HCT116 (cell line): ENCODE measurements at regions not wholly inside any gene's neighbourhood (a gene's known extent, or its start where the extent isn't known, plus 50 kb on each side); places are given as distances from the start of the nearest gene placed in this dataset.

Source experiments
- EZH2 ChIP-seq: fragments of 200-600 bp; sonication (generic); IDR thresholded peaks from 2 replicates; pipeline ENCODE4 v1.6.1; 2017; ENCODE audit warnings: antibody characterized with exemption, mixed run types
- FOSL1 ChIP-seq: IDR thresholded peaks from 2 replicates; pipeline ENCODE4 v1.6.1; 2012; ENCODE audit warnings: low read depth
- POLR2A ChIP-seq: IDR thresholded peaks from 2 replicates; pipeline ENCODE4 v1.7.0; 2011; ENCODE audit warnings: borderline replicate concordance; ENCODE audit not compliant: insufficient read depth, insufficient read length; ENCODE audit errors: extremely low read depth
- POLR2AphosphoS5 ChIP-seq: IDR thresholded peaks from 2 replicates; pipeline ENCODE4 v1.6.1; 2011; ENCODE audit warnings: mild to moderate bottlenecking, low read depth, low read length, moderate library complexity
- SIN3A ChIP-seq: IDR thresholded peaks from 2 replicates; pipeline ENCODE4 v1.6.1; 2012; ENCODE audit warnings: low read depth
- SP1 ChIP-seq: IDR thresholded peaks from 2 replicates; pipeline ENCODE4 v1.6.1; 2012; ENCODE audit warnings: low read depth
- SRF ChIP-seq: IDR thresholded peaks from 2 replicates; pipeline ENCODE4 v1.6.1; 2012; ENCODE audit warnings: low read depth
- TCF7L2 ChIP-seq: IDR thresholded peaks from 2 replicates; pipeline ENCODE4 v1.7.0; 2011; ENCODE audit warnings: borderline replicate concordance, inconsistent platforms; ENCODE audit not compliant: insufficient read depth, insufficient read length; ENCODE audit errors: extremely low read depth
- YY1 ChIP-seq: IDR thresholded peaks from 2 replicates; pipeline ENCODE4 v1.6.1; 2011; ENCODE audit warnings: low read length, low read depth, moderate library complexity, mild to moderate bottlenecking; ENCODE audit not compliant: insufficient replicate concordance; ENCODE audit errors: extremely low read depth
- ZNF274 ChIP-seq: fragments of 200-500 bp; sonication (Bioruptor generic); IDR thresholded peaks from 2 replicates; pipeline ENCODE4 v1.6.1; 2014; ENCODE audit warnings: mild to moderate bottlenecking, low read depth, low read length, inconsistent platforms
- TF ChIP-seq, protein P1 (sequence below), 3 experiments: fragments of 200-600 bp in 1 of 3; sonication (generic) in 1 of 3; IDR thresholded peaks in 2 of 3; conservative IDR thresholded peaks in 1 of 3; 2 replicates each; pipeline ENCODE4 v1.5.1; 2012 to 2017; ENCODE audit warnings: low read depth in 2 of 3, low read length in 2 of 3, antibody characterized with exemption in 1 of 3, borderline replicate concordance in 1 of 3, control low read depth in 1 of 3, mild to moderate bottlenecking in 1 of 3, mixed read lengths in 1 of 3, mixed run types in 1 of 3, moderate library complexity in 1 of 3; ENCODE audit not compliant: insufficient read depth in 1 of 3
- TF ChIP-seq, protein P2 (sequence below): IDR thresholded peaks from 2 replicates; pipeline ENCODE4 v1.6.1; 2011; ENCODE audit warnings: mild to moderate bottlenecking, low read length, moderate library complexity; ENCODE audit not compliant: insufficient replicate concordance; ENCODE audit errors: extremely low read depth

DNA sequence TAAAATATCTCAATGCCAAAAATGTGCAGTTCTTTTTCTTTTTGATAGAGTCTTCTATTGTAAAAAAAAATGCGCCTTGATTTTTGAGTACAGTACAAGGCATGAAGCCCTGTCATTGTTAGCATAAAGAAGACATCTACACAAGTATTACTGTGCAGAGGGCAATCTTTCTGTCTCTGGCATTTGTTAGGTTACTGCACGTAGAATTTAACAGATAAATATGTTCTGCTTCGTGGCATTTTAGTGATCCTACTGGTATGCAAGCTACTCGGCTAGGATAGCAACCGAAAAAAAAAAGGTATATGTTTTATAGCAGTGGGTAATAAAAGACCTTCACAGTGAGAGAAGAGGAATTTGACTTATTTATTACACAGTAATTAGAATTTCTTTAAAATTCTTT lies 492.9 kb upstream of the ADGRL2 start:
- TF ChIP-seq POLR2A (no peak), SIN3A (no peak), YY1 (no peak), ZNF274 (no peak), EZH2 (no peak), POLR2AphosphoS5 (no peak), SRF (no peak), SP1 (no peak), FOSL1 (no peak), TCF7L2 (no peak)
- TF ChIP-seq, protein P1, sequence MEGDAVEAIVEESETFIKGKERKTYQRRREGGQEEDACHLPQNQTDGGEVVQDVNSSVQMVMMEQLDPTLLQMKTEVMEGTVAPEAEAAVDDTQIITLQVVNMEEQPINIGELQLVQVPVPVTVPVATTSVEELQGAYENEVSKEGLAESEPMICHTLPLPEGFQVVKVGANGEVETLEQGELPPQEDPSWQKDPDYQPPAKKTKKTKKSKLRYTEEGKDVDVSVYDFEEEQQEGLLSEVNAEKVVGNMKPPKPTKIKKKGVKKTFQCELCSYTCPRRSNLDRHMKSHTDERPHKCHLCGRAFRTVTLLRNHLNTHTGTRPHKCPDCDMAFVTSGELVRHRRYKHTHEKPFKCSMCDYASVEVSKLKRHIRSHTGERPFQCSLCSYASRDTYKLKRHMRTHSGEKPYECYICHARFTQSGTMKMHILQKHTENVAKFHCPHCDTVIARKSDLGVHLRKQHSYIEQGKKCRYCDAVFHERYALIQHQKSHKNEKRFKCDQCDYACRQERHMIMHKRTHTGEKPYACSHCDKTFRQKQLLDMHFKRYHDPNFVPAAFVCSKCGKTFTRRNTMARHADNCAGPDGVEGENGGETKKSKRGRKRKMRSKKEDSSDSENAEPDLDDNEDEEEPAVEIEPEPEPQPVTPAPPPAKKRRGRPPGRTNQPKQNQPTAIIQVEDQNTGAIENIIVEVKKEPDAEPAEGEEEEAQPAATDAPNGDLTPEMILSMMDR (IDR thresholded peaks at IDR 0.05 in 2 of 3, conservative IDR thresholded peaks at IDR 0.05 in 1 of 3; ENCODE audit: borderline replicate concordance in 1 of 3, insufficient read depth in 1 of 3, low read depth in 2 of 3, low read length in 2 of 3): no peak
- TF ChIP-seq, protein P2, sequence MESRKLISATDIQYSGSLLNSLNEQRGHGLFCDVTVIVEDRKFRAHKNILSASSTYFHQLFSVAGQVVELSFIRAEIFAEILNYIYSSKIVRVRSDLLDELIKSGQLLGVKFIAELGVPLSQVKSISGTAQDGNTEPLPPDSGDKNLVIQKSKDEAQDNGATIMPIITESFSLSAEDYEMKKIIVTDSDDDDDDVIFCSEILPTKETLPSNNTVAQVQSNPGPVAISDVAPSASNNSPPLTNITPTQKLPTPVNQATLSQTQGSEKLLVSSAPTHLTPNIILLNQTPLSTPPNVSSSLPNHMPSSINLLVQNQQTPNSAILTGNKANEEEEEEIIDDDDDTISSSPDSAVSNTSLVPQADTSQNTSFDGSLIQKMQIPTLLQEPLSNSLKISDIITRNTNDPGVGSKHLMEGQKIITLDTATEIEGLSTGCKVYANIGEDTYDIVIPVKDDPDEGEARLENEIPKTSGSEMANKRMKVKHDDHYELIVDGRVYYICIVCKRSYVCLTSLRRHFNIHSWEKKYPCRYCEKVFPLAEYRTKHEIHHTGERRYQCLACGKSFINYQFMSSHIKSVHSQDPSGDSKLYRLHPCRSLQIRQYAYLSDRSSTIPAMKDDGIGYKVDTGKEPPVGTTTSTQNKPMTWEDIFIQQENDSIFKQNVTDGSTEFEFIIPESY: no peak
